CD4-positive, CD25-positive, alpha-beta regulatory T cell (primary cell): ENCODE measurements at regions not wholly inside any gene's neighbourhood (a gene's known extent, or its start where the extent isn't known, plus 50 kb on each side); places are given as distances from the start of the nearest gene placed in this dataset.

Experiments used
- ATAC-seq, 2 donors: fragments of 150-1000 bp; cut with Tn5 transposase; one replicate each; pipeline ENCODE4 v1.10.0; 2021; ENCODE audit warnings: low read depth in 2 of 2, moderate number of reproducible peaks in 2 of 2, moderate library complexity in 1 of 2
- DNase-seq, 3 donors: peaks; one replicate each; pipeline versions ENCODE4 v3.0.0 to v3.0.0-alpha.2; 2012 to 2022; ENCODE audit warnings: mixed read lengths in 1 of 3
- H3K27ac ChIP-seq: one replicate; pipeline ENCODE4 v1.7.0; 2013; ENCODE audit warnings: mild to moderate bottlenecking, low read length; ENCODE audit not compliant: insufficient read depth, poor library complexity, severe bottlenecking
- H3K27me3 ChIP-seq: one replicate; pipeline ENCODE4 v1.7.0; 2013; ENCODE audit warnings: low read length; ENCODE audit not compliant: control insufficient read depth, insufficient read depth
- H3K36me3 ChIP-seq: one replicate; pipeline ENCODE4 v1.7.0; 2013; ENCODE audit warnings: mild to moderate bottlenecking, low read length, moderate library complexity; ENCODE audit not compliant: control insufficient read depth, insufficient read depth
- H3K4me1 ChIP-seq: 2 replicates; pipeline ENCODE4 v1.7.0; 2013; ENCODE audit warnings: mild to moderate bottlenecking, low read length; ENCODE audit not compliant: insufficient read depth, control insufficient read depth, poor library complexity, severe bottlenecking
- H3K4me3 ChIP-seq: one replicate; pipeline ENCODE4 v1.7.0; 2013; ENCODE audit warnings: low read depth, mild to moderate bottlenecking, low read length, moderate library complexity
- H3K9me3 ChIP-seq, 2 experiments: 1 replicate in 1 of 2; 2 replicates in 1 of 2; pipeline ENCODE4 v1.7.0; 2013; ENCODE audit warnings: low read length in 2 of 2, mild to moderate bottlenecking in 1 of 2, moderate library complexity in 1 of 2; ENCODE audit not compliant: control insufficient read depth in 2 of 2
- H3K27ac Mint-ChIP-seq, 3 donors: one replicate each; pipeline ENCODE4 v1.8.0; 2020 to 2022; ENCODE audit warnings: mild to moderate bottlenecking in 3 of 3, mixed read lengths in 3 of 3, moderate library complexity in 2 of 3
- H3K27me3 Mint-ChIP-seq: one replicate; pipeline ENCODE4 v1.8.0; 2022; ENCODE audit warnings: mild to moderate bottlenecking, mixed read lengths
- H3K36me3 Mint-ChIP-seq: one replicate; pipeline ENCODE4 v1.8.0; 2020; ENCODE audit warnings: mixed read lengths
- H3K4me1 Mint-ChIP-seq, 4 donors: one replicate each; pipeline ENCODE4 v1.8.0; 2020 to 2022; ENCODE audit warnings: mixed read lengths in 4 of 4, mild to moderate bottlenecking in 1 of 4
- H3K4me3 Mint-ChIP-seq, 4 donors: one replicate each; pipeline ENCODE4 v1.8.0; 2020 to 2022; ENCODE audit warnings: mild to moderate bottlenecking in 4 of 4, mixed read lengths in 4 of 4, moderate library complexity in 3 of 4
- H3K9me3 Mint-ChIP-seq, 7 donors: one replicate each; pipeline ENCODE4 v1.8.0; 2020 to 2022; ENCODE audit warnings: mixed read lengths in 7 of 7, mild to moderate bottlenecking in 3 of 7, moderate library complexity in 2 of 7

DNA sequence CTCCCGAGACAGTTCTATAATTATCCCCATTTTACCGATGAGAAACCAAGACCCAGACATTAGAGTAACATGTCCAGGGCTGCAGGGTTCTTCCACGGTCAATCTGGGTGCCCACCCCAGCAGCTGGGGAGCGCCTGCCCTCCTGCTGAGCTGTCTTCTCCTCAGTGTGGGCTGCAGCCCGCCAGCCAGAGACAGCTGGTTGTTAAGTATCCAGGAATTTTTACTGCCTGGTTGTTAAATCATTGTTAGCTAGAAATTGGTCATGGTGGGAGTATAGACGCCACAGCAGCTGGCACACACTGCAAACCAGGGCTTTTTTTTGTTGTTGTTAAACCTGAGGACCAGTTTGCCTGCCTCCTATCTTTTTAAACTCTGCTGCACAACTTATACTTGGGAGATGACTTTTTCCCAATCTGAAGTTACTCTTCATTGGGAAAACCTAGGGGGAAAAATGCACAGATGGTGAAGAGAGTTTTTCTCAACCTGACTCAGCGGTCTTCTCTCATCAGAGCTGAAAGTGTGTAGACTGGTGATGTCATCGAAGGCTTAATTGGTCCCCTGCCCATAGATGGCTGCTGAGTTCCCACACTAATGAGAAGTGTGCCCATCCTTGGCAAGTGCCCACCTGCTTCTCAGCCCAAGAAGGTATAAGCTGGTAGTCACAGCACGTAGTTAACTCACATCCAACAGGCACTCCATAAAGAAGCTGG is 208.6 kb downstream of the DRD1 start:
- no peaks in the 10 kb centered on the region for H3K27me3 ChIP-seq
- H3K9me3 Mint-ChIP-seq: peaks cover 0 to 1% (median 0%) of the 10 kb centered on the region in 7 donors
- DNase-seq (no peak), ATAC-seq (no peak)
- no peaks in the 10 kb centered on the region for H3K36me3 ChIP-seq
- no peaks in the 10 kb centered on the region for H3K36me3 Mint-ChIP-seq
- H3K27ac ChIP-seq: no peak overlapping the region
- peaks cover 8% of the 10 kb centered on the region for H3K27me3 Mint-ChIP-seq
- no peak overlapping the region for H3K4me3 ChIP-seq
- H3K4me3 Mint-ChIP-seq: no peak overlapping the region
- H3K4me1 ChIP-seq: no peaks in the 10 kb centered on the region
- no peak overlapping the region for H3K27ac Mint-ChIP-seq
- no peaks in the 10 kb centered on the region for H3K9me3 ChIP-seq
- H3K4me1 Mint-ChIP-seq: no peaks in the 10 kb centered on the region

DNA sequence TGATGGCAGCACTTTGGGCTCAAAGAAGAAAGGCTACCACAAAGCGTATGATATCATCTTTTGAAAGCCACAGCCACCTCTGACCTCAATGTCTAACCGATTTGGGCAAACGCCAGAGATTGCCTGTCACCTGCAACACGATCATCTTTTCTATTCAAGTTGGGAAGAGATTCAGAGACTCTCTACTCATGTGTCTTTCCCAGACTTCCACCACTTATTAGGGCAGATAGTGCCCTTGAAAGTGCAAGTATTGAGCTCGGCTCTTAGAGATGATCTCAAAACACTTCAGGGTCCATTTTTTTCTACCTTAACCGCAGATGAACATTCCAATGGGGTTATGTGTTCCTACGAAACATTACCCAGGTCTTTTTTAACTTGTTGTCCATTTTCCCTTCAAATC is 213.7 kb downstream of the DRD1 start:
- Histone ChIP-seq H3K27ac (no peak overlapping the region), H3K4me1 (no peaks in the 10 kb centered on the region), H3K4me3 (no peak overlapping the region), H3K27me3 (no peaks in the 10 kb centered on the region), H3K36me3 (no peaks in the 10 kb centered on the region), H3K9me3 (no peaks in the 10 kb centered on the region)
- Mint-ChIP-seq H3K27me3 (peaks cover 11% of the 10 kb centered on the region), H3K4me1 (no peaks in the 10 kb centered on the region), H3K9me3 (peaks cover 0 to 3% (median 0%) of the 10 kb centered on the region in 7 donors), H3K4me3 (no peak overlapping the region), H3K36me3 (no peaks in the 10 kb centered on the region), H3K27ac (no peak overlapping the region)
- DNase-seq (no peak), ATAC-seq (no peak)

DNA sequence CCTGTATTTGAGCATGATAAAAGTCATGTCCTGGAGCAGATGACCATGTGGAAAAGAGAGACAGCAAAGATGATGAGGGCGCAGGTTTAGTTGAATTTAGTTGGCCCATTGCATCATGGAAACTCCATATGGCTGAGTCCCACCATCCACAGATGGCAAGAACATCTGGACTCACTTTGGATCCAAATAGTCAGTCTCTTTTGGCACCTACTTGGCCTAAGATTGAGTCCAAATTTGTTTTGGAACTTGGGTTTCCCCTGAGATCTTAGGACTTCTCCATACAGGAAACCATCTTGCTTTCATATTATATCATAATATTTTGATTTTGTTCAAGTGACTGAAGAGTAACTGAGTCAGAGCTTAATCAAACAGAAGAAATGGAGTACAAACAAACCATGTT is 217.5 kb downstream of the DRD1 start:
- H3K27me3 Mint-ChIP-seq: peaks cover 10% of the 10 kb centered on the region
- Histone ChIP-seq H3K27ac (no peak overlapping the region), H3K9me3 (no peaks in the 10 kb centered on the region), H3K4me3 (no peak overlapping the region), H3K27me3 (no peaks in the 10 kb centered on the region), H3K36me3 (no peaks in the 10 kb centered on the region), H3K4me1 (no peaks in the 10 kb centered on the region)
- ATAC-seq: no peak
- H3K4me1 Mint-ChIP-seq: no peaks in the 10 kb centered on the region
- peaks cover 0 to 2% (median 0%) of the 10 kb centered on the region in 7 donors for H3K9me3 Mint-ChIP-seq
- no peaks in the 10 kb centered on the region for H3K36me3 Mint-ChIP-seq
- DNase-seq: no peak
- H3K27ac Mint-ChIP-seq: no peak overlapping the region
- H3K4me3 Mint-ChIP-seq: no peak overlapping the region

DNA sequence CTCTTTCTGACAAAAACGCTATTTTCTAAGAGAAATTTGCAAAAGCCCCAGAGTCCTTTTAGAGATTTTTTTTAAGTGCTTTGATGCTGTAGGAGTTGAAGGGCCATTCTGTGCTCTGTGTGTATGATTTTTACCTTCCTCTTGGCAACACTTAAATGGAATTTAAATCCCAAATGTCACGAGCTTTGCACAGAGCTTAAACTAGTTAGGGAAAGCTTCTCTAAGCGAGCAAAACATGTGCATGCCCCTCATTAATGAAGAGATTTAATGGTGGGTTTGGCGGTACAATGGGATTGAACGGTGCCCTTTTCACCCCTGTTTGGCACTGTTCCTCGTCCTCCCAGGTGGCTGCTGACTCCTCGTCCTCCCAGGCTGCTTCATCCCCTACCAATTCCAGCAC is 220.7 kb downstream of the DRD1 start:
- Histone ChIP-seq H3K4me1 (no peaks in the 10 kb centered on the region), H3K27ac (no peak overlapping the region), H3K27me3 (no peaks in the 10 kb centered on the region), H3K4me3 (no peak overlapping the region), H3K36me3 (no peaks in the 10 kb centered on the region), H3K9me3 (no peaks in the 10 kb centered on the region)
- H3K36me3 Mint-ChIP-seq: no peaks in the 10 kb centered on the region
- H3K4me3 Mint-ChIP-seq: no peak overlapping the region
- no peak for DNase-seq
- peaks cover 0 to 2% (median 0%) of the 10 kb centered on the region in 7 donors for H3K9me3 Mint-ChIP-seq
- H3K27ac Mint-ChIP-seq: no peak overlapping the region
- peaks cover 7% of the 10 kb centered on the region for H3K27me3 Mint-ChIP-seq
- no peaks in the 10 kb centered on the region for H3K4me1 Mint-ChIP-seq
- no peak for ATAC-seq

DNA sequence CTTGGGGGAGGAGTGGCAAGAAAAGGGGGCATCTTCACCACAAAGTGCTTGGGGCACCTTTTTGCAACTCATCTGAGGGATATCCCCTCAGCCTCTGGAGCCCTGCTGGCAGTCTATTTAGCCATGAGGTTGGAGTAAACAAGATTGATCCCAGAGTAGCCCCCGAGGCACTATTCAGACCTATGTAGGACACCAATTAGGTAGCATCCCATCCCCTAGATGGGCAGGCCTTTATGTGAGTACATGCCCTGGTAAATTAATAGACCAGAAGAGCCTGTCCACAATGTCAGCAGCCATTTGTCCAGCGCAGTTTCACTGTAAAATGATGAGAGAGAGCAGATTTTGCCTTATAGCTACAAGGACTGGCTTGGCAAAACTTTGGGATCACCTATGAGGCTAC is 221.4 kb downstream of the DRD1 start:
- Histone ChIP-seq H3K27ac (no peak overlapping the region), H3K9me3 (no peaks in the 10 kb centered on the region), H3K36me3 (no peaks in the 10 kb centered on the region), H3K27me3 (no peaks in the 10 kb centered on the region), H3K4me1 (no peaks in the 10 kb centered on the region), H3K4me3 (no peak overlapping the region)
- DNase-seq (no peak), ATAC-seq (no peak)
- Mint-ChIP-seq H3K4me3 (no peak overlapping the region), H3K27me3 (peaks cover 7% of the 10 kb centered on the region), H3K4me1 (no peaks in the 10 kb centered on the region), H3K27ac (no peak overlapping the region), H3K36me3 (no peaks in the 10 kb centered on the region), H3K9me3 (peaks cover 0 to 2% (median 0%) of the 10 kb centered on the region in 7 donors)

DNA sequence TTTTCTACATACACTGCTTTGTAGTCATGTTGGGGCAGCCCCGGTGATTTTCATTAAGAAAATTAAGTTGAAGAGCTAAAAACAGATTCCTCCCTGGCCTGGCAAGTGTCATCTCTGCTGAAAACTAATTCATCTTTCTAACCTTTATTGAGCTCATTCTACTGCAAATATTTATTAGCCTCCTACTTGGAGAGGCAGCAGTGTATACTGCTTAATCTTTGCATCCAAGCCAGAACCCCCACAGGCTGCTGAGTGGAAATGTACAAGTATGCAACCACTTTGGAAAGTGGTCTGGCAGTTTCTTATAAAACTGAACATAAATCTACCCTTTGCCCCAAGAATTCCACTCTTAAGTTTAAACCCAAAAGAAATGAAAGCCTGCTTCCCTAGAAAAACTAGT is 223.4 kb downstream of the DRD1 start:
- Mint-ChIP-seq H3K27ac (no peak overlapping the region), H3K27me3 (peaks cover under 1% of the 10 kb centered on the region), H3K4me1 (no peaks in the 10 kb centered on the region), H3K36me3 (no peaks in the 10 kb centered on the region), H3K9me3 (no peaks in the 10 kb centered on the region), H3K4me3 (no peak overlapping the region)
- H3K4me3 ChIP-seq: no peak overlapping the region
- H3K27me3 ChIP-seq: no peaks in the 10 kb centered on the region
- H3K9me3 ChIP-seq: no peaks in the 10 kb centered on the region
- H3K27ac ChIP-seq: no peak overlapping the region
- no peaks in the 10 kb centered on the region for H3K4me1 ChIP-seq
- no peaks in the 10 kb centered on the region for H3K36me3 ChIP-seq
- ATAC-seq: no peak
- DNase-seq: no peak

DNA sequence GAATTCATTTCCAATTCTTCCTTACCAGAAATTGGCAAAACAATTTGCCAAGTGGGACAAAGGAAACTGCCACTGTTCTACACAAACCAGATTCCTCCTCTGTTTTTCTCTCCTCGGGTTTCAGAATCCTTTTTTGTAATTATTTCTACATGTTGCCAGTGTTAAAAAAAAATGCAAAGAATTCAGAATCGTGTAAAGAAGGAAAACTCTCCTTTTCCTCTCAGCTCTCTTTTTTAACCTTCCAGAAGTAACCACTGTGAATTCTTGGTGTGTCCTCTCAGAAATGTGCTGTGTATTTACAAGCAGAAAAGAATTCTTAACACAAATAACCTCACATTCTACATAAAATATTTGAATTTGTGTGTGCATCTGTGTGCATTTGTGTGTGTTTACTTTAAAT is 224.6 kb downstream of the DRD1 start:
- H3K27ac ChIP-seq: no peak overlapping the region
- H3K4me1 ChIP-seq: no peaks in the 10 kb centered on the region
- no peak overlapping the region for H3K4me3 ChIP-seq
- DNase-seq (no peak), ATAC-seq (no peak)
- no peaks in the 10 kb centered on the region for H3K9me3 ChIP-seq
- H3K4me3 Mint-ChIP-seq: no peak overlapping the region
- H3K9me3 Mint-ChIP-seq: no peaks in the 10 kb centered on the region
- H3K27ac Mint-ChIP-seq: no peak overlapping the region
- H3K36me3 Mint-ChIP-seq: no peaks in the 10 kb centered on the region
- no peaks in the 10 kb centered on the region for H3K36me3 ChIP-seq
- H3K4me1 Mint-ChIP-seq: no peaks in the 10 kb centered on the region
- H3K27me3 Mint-ChIP-seq: no peaks in the 10 kb centered on the region
- H3K27me3 ChIP-seq: no peaks in the 10 kb centered on the region

DNA sequence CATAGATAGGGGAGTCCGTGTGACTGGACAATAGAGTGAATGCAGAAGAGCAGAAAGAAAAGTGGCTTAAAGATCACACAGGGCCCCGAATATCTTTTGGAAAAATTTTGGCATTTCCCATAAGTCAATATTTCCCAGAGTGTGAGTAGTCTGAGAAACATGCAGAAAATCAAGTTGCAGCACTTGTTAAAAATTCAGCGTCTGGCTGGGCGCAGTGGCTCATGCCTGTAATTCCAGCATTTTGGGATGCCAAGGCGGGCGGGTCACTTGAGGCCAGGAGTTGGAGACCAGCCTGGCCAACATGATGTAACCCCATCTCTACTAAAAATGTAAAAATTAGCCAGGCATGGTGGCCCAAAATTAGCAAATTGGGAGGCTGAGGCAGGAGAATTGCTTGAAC is 227.0 kb downstream of the DRD1 start:
- Mint-ChIP-seq H3K4me1 (no peaks in the 10 kb centered on the region), H3K27me3 (no peaks in the 10 kb centered on the region)
- no peak for ATAC-seq

More for the DNA sequence above, 227.0 kb downstream of the DRD1 start:
- no peaks in the 10 kb centered on the region for H3K36me3 ChIP-seq
- H3K4me1 ChIP-seq: no peaks in the 10 kb centered on the region
- H3K4me3 Mint-ChIP-seq: no peak overlapping the region
- H3K36me3 Mint-ChIP-seq: no peaks in the 10 kb centered on the region
- H3K4me3 ChIP-seq: no peak overlapping the region
- H3K27me3 ChIP-seq: no peaks in the 10 kb centered on the region
- H3K9me3 ChIP-seq: no peaks in the 10 kb centered on the region
- DNase-seq: no peak
- no peak overlapping the region for H3K27ac ChIP-seq
- H3K9me3 Mint-ChIP-seq: no peaks in the 10 kb centered on the region
- no peak overlapping the region for H3K27ac Mint-ChIP-seq
